NB4 (cell line): ENCODE measurements at regions not wholly inside any gene's neighbourhood (a gene's known extent, or its start where the extent isn't known, plus 50 kb on each side); places are given as distances from the start of the nearest gene placed in this dataset.

Experiments
- CTCF ChIP-seq: IDR thresholded peaks from one replicate; pipeline ENCODE4 v1.5.1; 2012; ENCODE audit warnings: low read depth, low read length
- MAX ChIP-seq: IDR thresholded peaks from 2 replicates; pipeline ENCODE4 v1.6.1; 2011; ENCODE audit warnings: low read depth, low read length
- MYC ChIP-seq: IDR thresholded peaks from 2 replicates; pipeline ENCODE4 v1.6.1; 2011; ENCODE audit warnings: low read depth, low read length
- POLR2A ChIP-seq: IDR thresholded peaks from 2 replicates; pipeline ENCODE4 v1.6.1; 2011; ENCODE audit warnings: mild to moderate bottlenecking; ENCODE audit not compliant: insufficient read length; ENCODE audit errors: extremely low read depth

GRCh38 chr4:52374877-52375276, 284.2 kb downstream of the USP46 start:
- TF ChIP-seq CTCF (no peak), POLR2A (no peak), MYC (no peak), MAX (no peak)
